GM12891 (cell line): ENCODE measurements at regions not wholly inside any gene's neighbourhood (a gene's known extent, or its start where the extent isn't known, plus 50 kb on each side); places are given as distances from the start of the nearest gene placed in this dataset.

Source experiments
- PAX5 ChIP-seq: IDR thresholded peaks from 2 replicates; pipeline ENCODE4 v1.6.1; 2011; ENCODE audit warnings: low read length, moderate library complexity, mild to moderate bottlenecking; ENCODE audit not compliant: insufficient read depth, severe bottlenecking
- POLR2A ChIP-seq: IDR thresholded peaks from 2 replicates; pipeline ENCODE4 v1.6.1; 2011; ENCODE audit warnings: low read depth, low read length, control low read depth
- POLR2AphosphoS5 ChIP-seq: IDR thresholded peaks from 2 replicates; pipeline ENCODE4 v1.6.1; 2011; ENCODE audit warnings: low read depth, low read length, control low read depth
- POU2F2 ChIP-seq: IDR thresholded peaks from 2 replicates; pipeline ENCODE4 v1.6.1; 2011; ENCODE audit warnings: low read depth, mild to moderate bottlenecking, control low read depth, low read length, moderate library complexity
- SPI1 ChIP-seq: IDR thresholded peaks from 2 replicates; pipeline ENCODE4 v1.6.1; 2011; ENCODE audit warnings: low read depth, low read length, control low read depth

- TF ChIP-seq POLR2AphosphoS5 = no peak
- no peak for TF ChIP-seq POLR2A
- no peak for TF ChIP-seq SPI1
- TF ChIP-seq PAX5 = no peak
- no peak for TF ChIP-seq POU2F2
Measured at GRCh38 chr2:59080451-59081181, 839.5 kb upstream of the FANCL start.
